Adrenal gland (tissue), 9 donors: ENCODE measurements at regions not wholly inside any gene's neighbourhood (a gene's known extent, or its start where the extent isn't known, plus 50 kb on each side); places are given as distances from the start of the nearest gene placed in this dataset.

Experiments used
- DNase-seq, 7 donors: peaks; one replicate each; pipeline ENCODE4 v3.0.0-alpha.2; 2019 to 2020
- H3K27ac ChIP-seq, 5 donors: fragments of 200-600 bp; sonication (generic) in 4 of 5; 1 replicate in 3 of 5; 2 replicates in 2 of 5; pipeline versions ENCODE4 v1.5.1 to v1.8.0; 2016 to 2020; ENCODE audit warnings: mild to moderate bottlenecking in 1 of 5
- H3K27me3 ChIP-seq: fragments of 200-600 bp; 2 replicates; pipeline ENCODE4 v1.8.0; 2021
- H3K36me3 ChIP-seq, 2 donors: fragments of 200-600 bp; replicated peaks in 1 of 2; 1 replicate in 1 of 2; 2 replicates in 1 of 2; pipeline versions ENCODE4 v1.5.1 to v1.8.0; 2018 to 2022
- H3K4me1 ChIP-seq, 2 donors: fragments of 200-600 bp; replicated peaks in 1 of 2; 1 replicate in 1 of 2; 2 replicates in 1 of 2; pipeline versions ENCODE4 v1.5.1 to v1.8.0; 2018 to 2021
- H3K4me3 ChIP-seq, 4 donors: fragments of 200-600 bp; sonication (generic) in 3 of 4; one replicate each; pipeline ENCODE4 v1.5.1; 2016 to 2018
- H3K9me3 ChIP-seq, 3 donors: fragments of 200-600 bp; sonication (generic) in 1 of 3; replicated peaks in 1 of 3; 1 replicate in 2 of 3; 2 replicates in 1 of 3; pipeline versions ENCODE4 v1.5.1 to v1.8.0; 2016 to 2021
- CTCF ChIP-seq, 6 experiments: fragments of 450-650 bp in 4 of 6; fragments of 200-600 bp in 2 of 6; sonication (generic) in 1 of 6; IDR thresholded peaks; 1 replicate in 5 of 6; 2 replicates in 1 of 6; pipeline versions ENCODE4 v1.5.1 to v1.8.0; 2016 to 2021; ENCODE audit warnings: antibody characterized with exemption in 6 of 6, mild to moderate bottlenecking in 2 of 6, moderate library complexity in 1 of 6
- POLR2A ChIP-seq, 2 donors: fragments of 450-650 bp; IDR thresholded peaks; one replicate each; pipeline ENCODE4 v1.6.1; 2017; ENCODE audit warnings: antibody characterized with exemption in 2 of 2, mild to moderate bottlenecking in 2 of 2, moderate library complexity in 1 of 2
- WGBS, 4 donors: extraction: QIAGEN DNeasy Blood & Tissue Kit in 2 of 4; methylation state at CpG; one replicate each; pipeline versions ENCODE4 v1.1.5 to v1.1.7; 2013 to 2017; 5-methylcytosine and 5-hydroxymethylcytosine counted together
- intact Hi-C, 2 donors: fragments of 100-400 bp; cut with DNase I; formaldehyde crosslinking; loops; one replicate each; pipeline versions ENCODE4 v1.14.1 to v1.15.0; 2022 to 2023
- donor health status: healthy with polysubstance abuse.
- donor health status: Bipolar disorder and iron deficiency.
- donor health status: DM: yes; HTN: yes; CAD: no.
- donor health status: DM: no; HTN: no; CAD: no.
- donor health status: DM: no; HTN: no; CAD: no.

DNA sequence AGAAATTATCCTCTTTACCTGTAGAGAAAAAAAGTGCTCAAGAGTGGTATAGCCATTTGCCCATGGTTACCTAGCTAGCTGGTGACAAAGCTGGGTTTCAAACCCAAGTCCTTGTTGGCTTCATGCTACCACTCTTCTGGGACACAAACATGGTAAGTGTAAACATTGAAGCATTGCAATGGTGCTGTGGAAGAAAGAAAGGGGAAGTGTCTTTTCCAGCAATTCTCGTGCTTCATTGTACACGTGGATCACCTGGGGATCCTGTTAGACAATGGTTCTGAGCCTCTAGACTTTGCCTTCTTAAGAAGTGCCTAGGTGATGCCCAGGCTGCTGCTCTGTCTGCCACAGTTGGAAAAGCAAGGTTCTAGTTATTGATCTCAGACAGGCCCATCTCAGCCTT, 134.8 kb upstream of the CTNNB1 start:
- DNase-seq, result no peak
- Histone ChIP-seq H3K4me3 (no peak overlapping the region), H3K36me3 (no peaks in the 10 kb centered on the region), H3K4me1 (peaks cover 0 to 5% of the 10 kb centered on the region in 2 donors), H3K27me3 (no peaks in the 10 kb centered on the region), H3K27ac (no peak overlapping the region), H3K9me3 (no peaks in the 10 kb centered on the region)
- intact Hi-C loops, result no loop called here
- WGBS, 4 donors, result 71 to 90% (median 82%) methylated on average over 2 of the region's 2 CpGs
- TF ChIP-seq CTCF (IDR thresholded peaks at IDR 0.05), result no peak
- no peak for TF ChIP-seq POLR2A (IDR thresholded peaks at IDR 0.05)

GRCh38 chr3:41065340-41065739, 134.0 kb upstream of the CTNNB1 start:
- 93 to 100% (median 98%) methylated on average over 2 of the region's 2 CpGs for whole genome bisulfite sequencing, 4 donors
- no peaks in the 10 kb centered on the region for H3K27me3 ChIP-seq
- H3K36me3 ChIP-seq, result no peaks in the 10 kb centered on the region
- H3K4me1 ChIP-seq, result peaks cover 0 to 5% of the 10 kb centered on the region in 2 donors
- no peaks in the 10 kb centered on the region for H3K9me3 ChIP-seq
- DNase-seq, result no peak
- intact Hi-C loops, result no loop called here
- no peak overlapping the region for H3K4me3 ChIP-seq
- TF ChIP-seq POLR2A (IDR thresholded peaks at IDR 0.05) (no peak), CTCF (IDR thresholded peaks at IDR 0.05) (no peak)
- H3K27ac ChIP-seq, result no peak overlapping the region

- Histone ChIP-seq H3K27me3 (no peaks in the 10 kb centered on the region), H3K4me1 (peaks cover 0 to 17% of the 10 kb centered on the region in 2 donors), H3K9me3 (no peaks in the 10 kb centered on the region), H3K36me3 (no peaks in the 10 kb centered on the region), H3K27ac (no peak overlapping the region), H3K4me3 (no peak overlapping the region)
- DNase-seq, result peak in 6 of 7 donors; percentile 35 to 56 (median 51)
- TF ChIP-seq POLR2A (IDR thresholded peaks at IDR 0.05), result no peak
- TF ChIP-seq CTCF (IDR thresholded peaks at IDR 0.05), result no peak
- intact Hi-C loops, result no loop called here
- WGBS, 4 donors, result 53 to 73% (median 57%) methylated on average over 5 of the region's 5 CpGs
These were observed 126.1 kb upstream of the CTNNB1 start for GRCh38 chr3:41073190-41073589.

DNA sequence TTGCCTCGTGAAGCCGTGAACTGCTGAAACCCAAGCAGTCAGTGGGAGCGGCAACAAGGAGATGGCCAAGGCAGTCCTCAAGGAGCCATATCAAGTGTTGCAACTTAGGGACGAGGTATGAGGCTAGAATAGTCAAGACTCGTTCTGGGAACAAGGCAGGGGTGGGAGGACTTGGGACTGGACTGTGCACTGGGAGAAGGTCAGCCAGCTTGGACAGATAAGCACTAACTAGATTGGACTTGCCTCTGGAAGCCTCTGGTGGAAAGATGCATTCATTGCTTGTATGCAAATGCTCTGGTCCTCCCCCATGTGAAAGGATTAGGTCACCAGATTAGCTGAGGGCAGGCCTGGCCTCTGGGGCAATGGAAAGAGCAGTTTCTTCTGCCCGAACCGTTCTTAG, 123.3 kb upstream of the CTNNB1 start:
- no peaks in the 10 kb centered on the region for H3K36me3 ChIP-seq
- H3K27me3 ChIP-seq, result no peaks in the 10 kb centered on the region
- 55 to 74% (median 65%) methylated on average over 7 of the region's 7 CpGs for WGBS, 4 donors
- TF ChIP-seq POLR2A (IDR thresholded peaks at IDR 0.05), result no peak
- TF ChIP-seq CTCF (IDR thresholded peaks at IDR 0.05), result peak in 4 of 6 experiments; percentile 20 to 36 (median 26)
- DNase-seq, result peak in 6 of 7 donors; percentile 32 to 68 (median 54)
- peaks cover 0 to 17% of the 10 kb centered on the region in 2 donors for H3K4me1 ChIP-seq
- no peak overlapping the region for H3K4me3 ChIP-seq
- H3K27ac ChIP-seq, result no peak overlapping the region
- intact Hi-C loops, result no loop called here
- no peaks in the 10 kb centered on the region for H3K9me3 ChIP-seq
